Keratinocyte (primary cell): ENCODE measurements at regions not wholly inside any gene's neighbourhood (a gene's known extent, or its start where the extent isn't known, plus 50 kb on each side); places are given as distances from the start of the nearest gene placed in this dataset.

Source experiments
- DNase-seq: peaks from one replicate; pipeline ENCODE4 v3.0.0-alpha.2; 2011; ENCODE audit warnings: low read depth, missing footprints, low spot score
- FAIRE-seq: peaks from 2 replicates; lab custom pipeline; 2011; peaks lifted over from hg19 to GRCh38; lab: Jason Lieb, UNC
- H2AFZ ChIP-seq: 2 replicates; pipeline ENCODE4 v1.6.0; 2012; ENCODE audit warnings: low read length, control low read depth, inconsistent platforms; ENCODE audit not compliant: control insufficient read depth
- H3K27ac ChIP-seq: 2 replicates; pipeline ENCODE4 v1.5.1; 2011; ENCODE audit warnings: low read length; ENCODE audit not compliant: control insufficient read depth, insufficient read depth
- H3K27me3 ChIP-seq: 3 replicates; pipeline ENCODE4 v1.6.0; 2011; ENCODE audit warnings: low read length; ENCODE audit not compliant: control insufficient read depth, insufficient read depth; ENCODE audit errors: extremely low read depth
- H3K36me3 ChIP-seq, 2 experiments: 2 replicates in 1 of 2; 3 replicates in 1 of 2; pipeline ENCODE4 v1.5.1; 2011; ENCODE audit warnings: low read length in 2 of 2, mild to moderate bottlenecking in 1 of 2; ENCODE audit not compliant: control insufficient read depth in 2 of 2, insufficient read depth in 2 of 2; ENCODE audit errors: extremely low read depth in 1 of 2
- H3K4me1 ChIP-seq: 3 replicates; pipeline ENCODE4 v1.5.1; 2011; ENCODE audit warnings: low read length; ENCODE audit not compliant: control insufficient read depth, insufficient read depth; ENCODE audit errors: extremely low read depth
- H3K4me2 ChIP-seq: 3 replicates; pipeline ENCODE4 v1.6.0; 2011; ENCODE audit warnings: low read depth, low read length; ENCODE audit not compliant: control insufficient read depth, insufficient read depth; ENCODE audit errors: extremely low read depth
- H3K4me3 ChIP-seq, 3 experiments: fragments of 200-600 bp in 1 of 3; sonication (generic) in 1 of 3; 2 replicates in 2 of 3; 3 replicates in 1 of 3; pipeline ENCODE4 v1.5.1; 2011 to 2016; ENCODE audit warnings: low read length in 3 of 3, mild to moderate bottlenecking in 3 of 3, control low read depth in 2 of 3, inconsistent platforms in 1 of 3, low read depth in 1 of 3, mixed read lengths in 1 of 3, mixed run types in 1 of 3, moderate library complexity in 1 of 3; ENCODE audit not compliant: control insufficient read depth in 2 of 3, insufficient read depth in 2 of 3; ENCODE audit errors: extremely low read depth in 1 of 3
- H3K79me2 ChIP-seq: 2 replicates; pipeline ENCODE4 v1.6.0; 2012; ENCODE audit warnings: low read length; ENCODE audit not compliant: control insufficient read depth, insufficient read depth
- H3K9ac ChIP-seq: 3 replicates; pipeline ENCODE4 v1.6.0; 2011; ENCODE audit warnings: low read length; ENCODE audit not compliant: control insufficient read depth, insufficient read depth; ENCODE audit errors: extremely low read depth
- H3K9me1 ChIP-seq: 3 replicates; pipeline ENCODE4 v1.6.0; 2011; ENCODE audit warnings: low read length; ENCODE audit not compliant: control insufficient read depth, insufficient read depth; ENCODE audit errors: extremely low read depth
- H3K9me3 ChIP-seq: 2 replicates; pipeline ENCODE4 v1.5.1; 2012; ENCODE audit warnings: low read depth, low read length; ENCODE audit not compliant: control insufficient read depth
- H4K20me1 ChIP-seq: 3 replicates; pipeline ENCODE4 v1.6.0; 2011; ENCODE audit warnings: low read length; ENCODE audit not compliant: control insufficient read depth, insufficient read depth; ENCODE audit errors: extremely low read depth
- EZH2 ChIP-seq: IDR thresholded peaks from one replicate; pipeline ENCODE4 v1.6.1; 2012; ENCODE audit warnings: inconsistent platforms, mild to moderate bottlenecking, low read length, moderate library complexity
- dilution Hi-C: fragments of 300-500 bp; cut with MboI; formaldehyde crosslinking; loops from one replicate; pipeline ENCODE4 v1.7.0; 2020; ENCODE audit warnings: low sequenced_read_pairs; ENCODE audit not compliant: extremely low pct_ligation_motif_present
- TF ChIP-seq, protein P1 (sequence below), 3 experiments: IDR thresholded peaks in 1 of 3; conservative IDR thresholded peaks in 1 of 3; optimal IDR thresholded peaks in 1 of 3; 2 replicates in 2 of 3; 3 replicates in 1 of 3; pipeline versions ENCODE3 to v1.5.1; 2011; ENCODE audit warnings: low read length in 3 of 3, mild to moderate bottlenecking in 3 of 3, moderate library complexity in 2 of 3, control low read depth in 1 of 3, inconsistent platforms in 1 of 3; ENCODE audit not compliant: insufficient read depth in 2 of 3; ENCODE audit errors: extremely low read depth in 1 of 3

DNA sequence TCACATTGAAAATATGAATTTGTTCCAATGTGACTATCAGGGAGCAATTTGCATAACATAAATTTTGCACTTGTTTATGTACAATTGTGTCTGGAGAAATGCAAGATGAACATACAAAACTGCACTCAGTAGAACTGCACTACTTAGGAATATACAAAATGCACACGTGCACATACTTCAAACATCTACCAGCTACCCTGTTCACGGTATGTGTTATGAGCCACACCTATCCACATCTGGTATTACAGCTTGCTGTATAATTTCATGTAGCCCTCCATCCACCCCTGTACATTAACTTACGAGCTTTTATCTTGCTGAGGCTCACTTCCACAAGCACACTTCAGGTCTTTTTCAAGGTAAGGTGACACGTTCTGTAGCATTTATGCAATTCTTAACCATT, 373.5 kb upstream of the ZEB2 start:
- Histone ChIP-seq H3K79me2 (no peaks in the 10 kb centered on the region), H3K4me2 (no peak overlapping the region), H3K36me3 (no peaks in the 10 kb centered on the region), H3K27me3 (no peaks in the 10 kb centered on the region), H3K9me3 (no peaks in the 10 kb centered on the region), H2AFZ (no peak overlapping the region), H3K27ac (no peak overlapping the region), H3K4me3 (no peak overlapping the region), H3K9me1 (no peaks in the 10 kb centered on the region), H4K20me1 (no peaks in the 10 kb centered on the region), H3K9ac (no peak overlapping the region), H3K4me1 (no peaks in the 10 kb centered on the region)
- TF ChIP-seq, protein P1, sequence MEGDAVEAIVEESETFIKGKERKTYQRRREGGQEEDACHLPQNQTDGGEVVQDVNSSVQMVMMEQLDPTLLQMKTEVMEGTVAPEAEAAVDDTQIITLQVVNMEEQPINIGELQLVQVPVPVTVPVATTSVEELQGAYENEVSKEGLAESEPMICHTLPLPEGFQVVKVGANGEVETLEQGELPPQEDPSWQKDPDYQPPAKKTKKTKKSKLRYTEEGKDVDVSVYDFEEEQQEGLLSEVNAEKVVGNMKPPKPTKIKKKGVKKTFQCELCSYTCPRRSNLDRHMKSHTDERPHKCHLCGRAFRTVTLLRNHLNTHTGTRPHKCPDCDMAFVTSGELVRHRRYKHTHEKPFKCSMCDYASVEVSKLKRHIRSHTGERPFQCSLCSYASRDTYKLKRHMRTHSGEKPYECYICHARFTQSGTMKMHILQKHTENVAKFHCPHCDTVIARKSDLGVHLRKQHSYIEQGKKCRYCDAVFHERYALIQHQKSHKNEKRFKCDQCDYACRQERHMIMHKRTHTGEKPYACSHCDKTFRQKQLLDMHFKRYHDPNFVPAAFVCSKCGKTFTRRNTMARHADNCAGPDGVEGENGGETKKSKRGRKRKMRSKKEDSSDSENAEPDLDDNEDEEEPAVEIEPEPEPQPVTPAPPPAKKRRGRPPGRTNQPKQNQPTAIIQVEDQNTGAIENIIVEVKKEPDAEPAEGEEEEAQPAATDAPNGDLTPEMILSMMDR (optimal IDR thresholded peaks at IDR 0.05 in 1 of 3, IDR thresholded peaks at IDR 0.05 in 1 of 3, conservative IDR thresholded peaks at IDR 0.05 in 1 of 3; ENCODE audit: extremely low read depth in 1 of 3, insufficient read depth in 2 of 3, low read length in 3 of 3), result no peak
- TF ChIP-seq EZH2, result no peak
- FAIRE-seq, result no peak
- DNase-seq, result no peak
- dilution Hi-C loops, result no loop called here

DNA sequence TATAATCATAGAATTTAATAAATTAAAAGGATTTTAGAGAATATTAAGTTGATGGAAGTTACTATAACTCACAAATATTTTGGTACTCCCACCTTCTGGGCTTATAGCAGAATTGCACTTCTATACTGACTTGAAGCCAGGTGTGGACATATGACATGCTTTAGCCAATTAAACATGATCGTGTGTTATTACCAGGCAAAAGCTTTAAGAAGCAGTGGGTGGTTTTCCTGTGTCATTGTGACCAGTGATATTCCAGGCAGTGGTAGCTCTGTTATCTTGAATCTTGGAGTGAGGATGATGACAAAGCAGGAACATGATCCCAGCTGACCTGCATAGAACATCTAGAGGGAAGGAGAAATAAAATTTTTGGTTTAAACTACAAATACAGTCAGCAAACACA, 370.9 kb upstream of the ZEB2 start:
- no peak for DNase-seq
- no peak overlapping the region for H3K4me2 ChIP-seq
- H3K9me1 ChIP-seq, result no peaks in the 10 kb centered on the region
- H3K9me3 ChIP-seq, result no peaks in the 10 kb centered on the region
- FAIRE-seq, result no peak
- H3K4me1 ChIP-seq, result no peaks in the 10 kb centered on the region
- TF ChIP-seq EZH2, result no peak
- TF ChIP-seq, protein P1 (optimal IDR thresholded peaks at IDR 0.05 in 1 of 3, IDR thresholded peaks at IDR 0.05 in 1 of 3, conservative IDR thresholded peaks at IDR 0.05 in 1 of 3; ENCODE audit: extremely low read depth in 1 of 3, insufficient read depth in 2 of 3, low read length in 3 of 3), result peak in 1 of 3 experiments; percentile 16
- no peaks in the 10 kb centered on the region for H3K36me3 ChIP-seq
- no peak overlapping the region for H2AFZ ChIP-seq
- H3K27ac ChIP-seq, result no peak overlapping the region
- H4K20me1 ChIP-seq, result no peaks in the 10 kb centered on the region
- dilution Hi-C loops, result no loop called here
- no peaks in the 10 kb centered on the region for H3K27me3 ChIP-seq
- no peaks in the 10 kb centered on the region for H3K79me2 ChIP-seq
- H3K9ac ChIP-seq, result no peak overlapping the region
- no peak overlapping the region for H3K4me3 ChIP-seq
